ENCODE measurements at regions not wholly inside any gene's neighbourhood (a gene's known extent, or its start where the extent isn't known, plus 50 kb on each side); places are given as distances from the start of the nearest gene placed in this dataset.
A peak's percentile ranks its signal among the peaks of the same experiment; 100 is the strongest.
"Not testable (repeated sequence)": the region's sequence is repeated elsewhere in the genome, so short reads cannot be mapped to it uniquely, and the experiment has no call there.

DNA sequence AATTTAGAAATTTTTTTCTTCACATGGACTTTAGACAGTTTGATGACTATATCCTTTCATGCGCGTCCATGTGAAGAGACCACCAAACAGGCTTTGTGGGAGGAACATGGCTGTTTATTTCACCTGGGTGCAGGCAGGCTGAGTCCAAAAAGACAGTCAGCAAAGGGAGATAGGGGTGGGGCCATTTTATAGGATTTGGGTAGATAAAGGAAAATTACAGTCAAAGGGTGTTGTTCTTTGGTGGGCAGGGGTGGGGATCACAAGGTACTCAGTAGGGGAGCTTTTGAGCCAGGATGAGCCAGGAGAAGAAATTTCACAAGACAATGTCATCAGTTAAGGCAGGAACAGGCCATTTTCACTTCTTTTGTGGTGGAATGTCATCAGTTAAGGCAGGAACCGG, 781.5 kb upstream of the SGO1 start:
- ATAC-seq; DNase-seq; intact Hi-C loops (cut with DNase I): not testable (repeated sequence)

DNA sequence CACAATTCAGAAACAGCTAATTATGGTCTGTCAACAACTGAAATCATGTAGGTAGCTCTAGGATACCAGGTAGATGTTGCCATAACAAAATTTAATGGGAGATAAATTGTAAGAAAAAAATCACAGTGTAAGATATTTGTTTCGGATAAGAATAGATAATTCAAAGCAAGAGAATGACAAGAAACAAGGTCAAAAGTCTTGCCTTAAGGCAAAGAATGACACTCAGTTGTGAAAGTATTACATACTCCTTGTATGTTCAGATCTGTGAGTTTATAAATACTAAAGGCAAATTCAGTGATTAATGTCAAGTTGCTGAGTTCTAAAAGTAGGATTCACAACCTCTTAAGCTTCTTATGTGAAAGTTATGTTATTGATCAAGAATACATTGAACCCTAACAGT, 772.2 kb upstream of the SGO1 start:
- intact Hi-C loops (cut with DNase I), result no loop called here
- no peak for DNase-seq
- no peak for ATAC-seq

DNA sequence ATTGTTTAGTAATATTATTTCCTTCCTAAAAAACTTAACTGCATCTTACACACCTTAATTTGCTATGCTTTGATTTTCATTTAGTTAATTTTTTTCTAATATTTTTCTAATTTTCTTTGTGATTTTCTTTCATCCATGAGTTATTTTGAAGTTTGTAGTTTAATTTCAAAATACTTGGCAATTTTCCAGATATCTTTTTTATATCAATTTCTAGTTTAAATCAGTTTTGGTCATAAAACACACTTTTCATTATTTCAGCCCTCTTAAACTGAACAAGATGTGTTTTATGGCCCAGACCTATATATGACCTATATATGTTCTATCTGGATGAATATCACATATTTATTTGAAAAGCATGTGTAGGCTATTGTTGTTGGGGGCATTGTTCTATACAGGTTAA, 759.9 kb upstream of the SGO1 start:
- no peak for ATAC-seq
- DNase-seq, result no peak
- intact Hi-C loops (cut with DNase I), result no loop called here

DNA sequence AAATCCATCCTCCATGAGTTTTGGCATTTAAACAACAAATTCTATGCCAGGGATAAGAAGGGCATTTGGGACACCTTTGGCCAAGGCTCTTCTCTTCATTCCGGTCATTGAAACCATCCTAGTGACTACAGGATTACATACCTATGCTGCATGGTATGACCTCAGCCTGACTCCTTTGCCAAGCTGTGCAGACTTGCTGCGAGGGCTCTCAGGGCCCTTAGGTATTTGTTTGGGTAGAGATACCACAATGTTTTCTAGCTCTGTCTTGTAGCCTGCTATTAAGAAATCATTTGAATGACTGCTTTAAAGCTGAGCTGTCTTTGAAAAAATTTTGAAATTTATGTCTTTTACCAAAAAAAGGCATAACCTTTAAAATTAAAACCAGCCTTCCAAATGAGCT, 749.8 kb upstream of the SGO1 start:
- ATAC-seq (no peak), DNase-seq (no peak)
- intact Hi-C loops (cut with DNase I), result no loop called here

DNA sequence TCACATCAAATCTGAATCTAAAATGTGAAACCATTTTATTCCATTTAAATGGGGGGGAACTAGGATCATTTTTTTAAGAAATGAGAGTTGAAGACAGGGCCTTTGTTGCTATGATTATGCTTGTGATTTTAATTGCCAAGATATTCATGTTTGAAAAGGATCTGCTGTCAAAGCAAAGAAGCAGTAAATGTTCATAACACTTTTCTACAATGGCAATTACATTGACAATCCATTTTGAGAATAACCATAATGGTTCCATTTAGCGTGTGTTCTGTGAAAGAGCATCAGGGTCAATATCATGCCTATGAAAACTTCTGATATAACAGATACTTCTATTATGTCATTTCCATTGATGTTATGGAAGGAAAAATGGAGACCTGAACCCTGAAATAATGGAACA, 745.8 kb upstream of the SGO1 start:
- intact Hi-C loops (cut with DNase I), result no loop called here
- no peak for ATAC-seq
- no peak for DNase-seq

DNA sequence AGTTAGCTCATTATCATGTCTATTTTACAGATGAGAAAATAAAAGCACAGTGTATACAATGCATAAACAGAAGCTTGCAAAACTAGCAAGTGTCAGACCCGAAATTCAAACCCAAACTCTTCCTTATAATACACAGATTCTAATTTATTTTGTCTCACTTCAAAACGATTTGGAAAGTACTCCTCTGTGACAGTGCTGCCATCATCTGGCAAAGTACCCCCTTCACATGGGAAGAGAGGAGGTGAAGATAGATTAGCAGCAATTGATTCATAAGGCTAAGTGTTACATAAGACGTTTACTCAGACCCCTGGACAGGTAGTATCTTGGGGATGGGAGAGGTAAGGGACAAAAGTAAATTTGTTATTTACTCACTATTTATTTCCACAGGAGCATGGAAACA, 744.0 kb upstream of the SGO1 start:
- intact Hi-C loops (cut with DNase I), result no loop called here

DNA sequence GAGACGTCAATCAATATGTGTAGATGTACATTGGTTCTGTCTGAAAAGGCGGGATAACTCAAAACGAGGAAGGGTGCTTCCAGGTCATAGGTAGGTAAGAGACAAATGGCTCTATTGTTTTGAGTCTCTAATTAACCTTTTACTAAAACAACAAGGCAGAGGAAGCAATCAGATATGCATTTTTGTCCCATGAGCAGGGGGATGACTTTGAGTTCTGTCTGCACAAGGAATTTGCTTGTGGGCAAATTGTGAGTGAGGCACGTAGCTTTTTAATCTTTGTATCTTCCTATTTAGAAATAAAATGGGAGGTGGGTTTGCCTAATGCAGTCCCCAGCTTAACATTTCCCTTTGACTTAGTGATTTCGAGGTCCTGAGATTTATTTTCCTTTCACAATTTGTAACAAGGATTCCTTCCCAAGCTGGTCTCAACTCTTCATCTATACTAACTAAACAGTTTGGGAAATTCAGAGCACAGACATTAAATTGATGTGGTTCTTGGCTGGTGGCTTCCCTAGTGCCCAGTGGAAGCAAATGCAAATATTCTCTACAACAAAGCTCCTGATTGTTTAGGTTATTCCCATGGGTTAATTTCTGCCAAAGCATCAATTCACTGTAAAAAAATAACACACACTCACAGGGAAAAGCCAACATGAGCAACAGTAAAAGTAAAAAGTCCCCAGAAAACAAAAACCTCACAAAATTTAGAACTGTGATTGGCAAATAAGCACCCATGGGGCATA, 738.8 kb upstream of the SGO1 start:
- no peak for ATAC-seq
- intact Hi-C loops (cut with DNase I), result no loop called here
- DNase-seq, result no peak

More for the DNA sequence above, 744.0 kb upstream of the SGO1 start:
- no peak for ATAC-seq
- no peak for DNase-seq

DNA sequence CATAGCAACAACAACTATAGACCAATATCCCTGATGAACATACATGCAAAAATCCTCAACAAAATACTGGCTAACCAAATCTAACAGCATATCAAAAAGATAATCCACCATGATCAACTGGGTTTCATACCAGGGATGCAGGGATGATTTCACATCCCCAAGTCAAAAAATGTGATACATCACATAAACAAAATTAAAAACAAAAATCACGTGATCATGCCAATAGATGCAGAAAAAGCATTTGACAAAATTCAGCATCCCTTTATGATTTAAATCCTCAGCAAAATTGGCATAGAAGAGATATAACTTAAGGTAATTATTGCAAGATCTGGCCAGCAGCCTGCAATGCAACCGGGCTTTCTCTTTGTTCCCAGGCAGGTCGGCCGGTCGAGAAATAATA, 735.1 kb upstream of the SGO1 start:
- DNase-seq; ATAC-seq; intact Hi-C loops (cut with DNase I): not testable (repeated sequence)

DNA sequence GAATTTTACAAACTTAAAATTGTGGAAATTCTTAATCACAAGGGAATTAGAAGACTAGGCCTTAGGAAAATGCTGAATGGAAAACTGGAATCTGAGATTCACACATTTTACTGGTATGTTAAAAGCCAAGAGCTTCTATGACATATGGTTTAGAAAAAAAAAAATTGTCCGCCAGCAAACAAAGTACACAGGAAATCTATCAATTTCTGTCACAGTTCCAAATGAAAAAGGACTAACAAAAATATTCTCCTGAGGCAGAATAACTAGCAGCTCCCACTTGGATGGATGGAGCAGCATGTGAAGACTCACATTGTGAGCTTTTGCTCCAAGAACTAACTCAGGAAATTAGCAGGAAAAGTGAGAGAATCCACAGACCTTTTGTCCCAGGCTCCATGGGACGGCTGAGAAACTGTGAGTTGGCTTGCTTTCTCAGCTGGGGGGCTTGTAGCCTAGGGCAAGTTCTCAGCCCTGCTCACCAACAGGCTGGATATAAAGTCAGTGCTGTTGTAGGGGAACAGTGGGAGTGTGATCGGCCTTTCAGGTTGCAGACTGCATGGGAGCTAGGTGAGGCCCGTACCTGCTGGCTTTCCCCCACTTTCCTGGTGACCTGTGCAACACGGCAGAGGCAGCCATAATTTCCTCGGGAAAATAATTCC, 731.1 kb upstream of the SGO1 start:
- intact Hi-C loops (cut with DNase I), result no loop called here
- no peak for ATAC-seq
- no peak for DNase-seq

DNA sequence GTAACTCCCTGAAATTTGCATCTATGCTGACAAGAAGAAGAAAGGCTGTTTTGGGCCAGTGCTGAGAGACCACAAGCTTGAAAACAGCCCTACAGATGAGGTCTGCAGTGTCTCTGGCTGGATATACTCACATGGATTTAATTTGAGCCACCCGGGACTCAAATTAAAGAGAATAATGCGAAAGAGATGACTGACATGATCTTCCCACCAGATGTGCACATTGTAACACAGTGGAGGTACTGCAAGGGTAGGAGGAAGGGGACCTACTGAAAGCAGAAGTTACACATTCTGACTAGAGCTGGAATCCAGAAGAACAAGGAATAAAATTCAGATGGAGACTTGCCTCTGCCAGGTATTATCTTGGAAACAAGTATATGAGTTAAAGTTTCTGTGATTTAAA, 728.3 kb upstream of the SGO1 start:
- intact Hi-C loops (cut with DNase I), result no loop called here
- DNase-seq (no peak), ATAC-seq (no peak)

DNA sequence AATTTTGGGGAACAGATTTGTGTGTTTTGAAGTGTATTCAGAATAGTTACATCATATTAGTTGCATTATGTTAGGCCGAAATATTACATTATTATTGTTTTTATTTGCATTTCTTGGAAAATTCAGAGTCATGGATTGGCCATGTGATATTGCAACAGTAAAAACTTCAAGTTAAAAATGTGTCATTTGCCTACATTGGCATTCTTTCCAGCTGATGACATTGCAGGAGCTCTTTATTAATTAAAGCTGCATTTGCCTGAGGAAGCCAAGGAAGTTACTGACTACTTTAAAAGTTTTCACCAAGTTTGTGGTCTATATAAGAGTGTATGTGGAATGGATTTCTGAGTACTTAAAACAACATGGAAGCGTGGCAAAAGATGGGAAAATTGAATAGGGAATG, 726.4 kb upstream of the SGO1 start:
- DNase-seq (no peak), ATAC-seq (no peak)
- intact Hi-C loops (cut with DNase I), result no loop called here

DNA sequence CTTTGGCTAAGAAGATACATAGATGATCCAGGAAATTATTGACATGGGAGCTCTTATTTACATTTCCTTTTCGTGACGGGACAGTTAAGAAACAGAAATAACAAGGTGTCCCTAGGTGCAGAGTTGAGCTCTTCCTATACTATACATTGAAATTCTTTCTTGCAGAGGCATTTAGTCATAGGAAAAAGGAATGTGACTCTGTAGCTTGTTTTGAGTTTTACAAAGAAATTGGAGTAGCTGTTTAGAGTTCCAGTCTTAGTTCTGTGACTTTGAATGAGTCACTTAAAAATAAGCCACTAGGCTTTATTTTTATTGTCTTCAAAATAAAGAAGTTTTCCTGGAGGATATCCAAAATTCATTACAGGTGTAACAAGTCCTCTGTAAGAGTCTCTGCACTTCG, 723.5 kb upstream of the SGO1 start:
- intact Hi-C loops (cut with DNase I), result no loop called here
- ATAC-seq (no peak), DNase-seq (no peak)

DNA sequence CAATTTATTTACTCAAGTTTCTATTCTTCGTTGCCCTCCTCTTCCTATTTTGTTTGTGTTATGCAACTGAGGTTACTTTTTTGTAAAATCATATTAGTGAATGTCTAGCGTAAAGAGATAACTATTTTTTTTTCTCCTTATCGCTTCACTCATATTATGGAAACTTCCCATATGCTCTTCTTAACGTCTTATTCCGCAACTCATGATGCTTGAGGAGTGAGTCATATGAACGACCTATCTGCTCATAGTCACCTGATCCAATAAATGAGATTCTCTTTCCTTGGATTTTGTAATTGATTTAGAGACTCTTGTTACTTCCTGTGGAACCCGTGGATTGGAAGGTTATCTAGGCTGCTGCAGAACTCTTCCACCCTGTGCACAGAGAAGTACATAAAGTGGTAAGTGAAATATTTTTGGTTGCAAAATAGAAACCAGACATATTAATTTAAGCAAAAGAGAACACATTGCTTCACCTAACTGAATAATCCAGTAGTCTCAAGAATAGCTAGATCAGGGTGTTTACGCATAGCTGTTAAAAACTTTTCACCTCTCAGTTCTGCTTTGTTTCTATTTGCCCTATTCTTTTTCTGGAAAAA, 719.3 kb upstream of the SGO1 start:
- ATAC-seq (peak in 1 of 2 donors; percentile 67), DNase-seq (no peak)
- intact Hi-C loops (cut with DNase I), result no loop called here

DNA sequence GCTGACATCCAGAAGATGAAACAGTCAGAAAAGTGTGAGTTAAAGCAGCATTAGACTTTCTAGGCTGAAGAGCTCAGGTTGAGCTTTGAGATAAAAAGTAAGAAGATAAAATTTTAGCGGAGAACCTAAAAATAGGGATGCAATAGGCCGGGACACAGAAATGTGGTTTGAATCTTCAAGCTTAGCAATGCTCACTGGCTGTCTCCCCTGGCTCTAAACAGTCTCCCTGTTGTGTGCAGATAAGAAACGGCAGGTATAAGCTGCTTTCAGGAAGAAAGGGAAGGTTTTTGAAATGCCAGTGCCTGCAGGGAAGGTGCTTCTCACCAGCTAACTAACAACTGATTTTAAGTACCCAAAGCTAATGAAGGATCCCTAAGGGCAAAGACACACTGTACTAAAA, 718.7 kb upstream of the SGO1 start:
- intact Hi-C loops (cut with DNase I), result no loop called here
- ATAC-seq (no peak), DNase-seq (no peak)

DNA sequence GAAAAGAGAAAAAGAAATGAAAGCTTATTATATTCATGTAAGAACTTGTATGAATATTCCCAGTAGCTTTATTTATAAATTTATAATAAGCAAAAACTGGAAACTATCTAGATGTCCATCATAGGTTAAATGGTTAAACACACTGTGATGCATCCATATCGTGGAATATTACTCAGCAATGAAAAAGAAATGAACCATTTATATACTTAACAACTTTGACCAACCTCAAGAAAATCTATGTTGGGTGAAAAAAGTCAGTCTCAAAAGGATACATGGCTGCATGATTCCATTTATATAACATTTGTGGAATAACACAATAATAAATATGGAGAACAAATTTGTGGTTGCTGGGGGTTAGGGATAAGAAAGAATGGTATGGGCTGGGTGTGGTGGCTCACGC, 713.0 kb upstream of the SGO1 start:
- ATAC-seq (no peak), DNase-seq (no peak)
- intact Hi-C loops (cut with DNase I), result no loop called here

DNA sequence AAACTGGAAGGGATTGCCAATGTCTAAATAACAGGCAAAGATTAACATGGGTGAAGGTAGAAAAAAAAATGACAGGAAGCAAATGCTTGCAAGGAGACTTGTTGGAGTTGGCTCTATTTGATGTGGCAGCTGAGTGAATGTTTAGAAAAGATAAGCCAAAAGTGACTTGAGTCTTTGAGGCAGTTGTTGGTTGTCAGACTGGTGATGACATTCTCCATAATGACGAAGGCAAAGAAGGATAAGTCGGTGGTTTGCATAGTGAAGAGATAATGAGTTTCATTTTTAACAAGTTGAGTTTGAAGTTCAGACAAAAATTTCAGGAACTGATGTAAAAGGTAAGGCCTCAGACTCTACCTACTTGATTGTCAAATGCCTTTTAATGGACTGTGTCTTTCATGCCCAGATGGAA, 704.1 kb upstream of the SGO1 start:
- intact Hi-C loops (cut with DNase I), result no loop called here
- ATAC-seq, result no peak

DNA sequence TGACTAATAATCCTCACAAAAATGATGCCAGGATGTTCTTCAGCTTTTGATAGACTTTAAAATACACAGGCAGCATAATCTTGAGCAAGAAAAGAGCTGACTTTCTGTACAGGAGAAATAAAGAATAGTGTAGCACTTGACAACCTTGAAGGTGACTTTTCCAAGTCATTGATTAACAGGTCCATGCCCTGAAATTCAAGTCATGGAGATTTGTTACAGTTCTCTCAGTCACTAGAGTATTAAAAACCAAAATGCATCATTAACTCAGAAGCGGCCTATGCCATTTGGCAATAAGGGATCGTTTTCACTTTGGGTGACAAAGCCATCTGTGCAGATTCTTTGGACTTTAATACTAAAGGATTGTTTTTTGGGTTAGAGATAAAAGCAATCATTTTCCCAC, 692.7 kb upstream of the SGO1 start:
- intact Hi-C loops (cut with DNase I), result no loop called here
- DNase-seq (no peak), ATAC-seq (no peak)

More for the DNA sequence above, 704.1 kb upstream of the SGO1 start:
- DNase-seq, result no peak

DNA sequence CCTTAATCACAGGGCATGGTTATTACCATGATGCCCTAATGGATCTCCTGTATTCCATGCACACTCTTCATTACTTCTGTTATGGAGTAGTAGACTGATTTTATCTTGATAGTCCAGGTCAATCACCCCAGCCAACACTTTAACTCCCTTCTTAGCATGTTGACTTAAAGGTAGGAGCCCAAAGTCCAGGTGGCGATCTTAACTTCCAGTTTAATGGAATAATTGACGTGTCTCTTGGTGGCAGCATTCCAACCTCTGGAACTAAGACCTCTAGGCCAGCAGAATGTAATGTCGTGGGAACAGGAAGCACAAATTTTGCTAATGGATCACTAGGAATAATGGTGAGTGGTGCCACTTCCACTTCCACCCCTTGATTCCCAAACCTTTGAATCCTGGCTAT, 687.2 kb upstream of the SGO1 start:
- no peak for DNase-seq
- no peak for ATAC-seq
- intact Hi-C loops (cut with DNase I), result no loop called here

DNA sequence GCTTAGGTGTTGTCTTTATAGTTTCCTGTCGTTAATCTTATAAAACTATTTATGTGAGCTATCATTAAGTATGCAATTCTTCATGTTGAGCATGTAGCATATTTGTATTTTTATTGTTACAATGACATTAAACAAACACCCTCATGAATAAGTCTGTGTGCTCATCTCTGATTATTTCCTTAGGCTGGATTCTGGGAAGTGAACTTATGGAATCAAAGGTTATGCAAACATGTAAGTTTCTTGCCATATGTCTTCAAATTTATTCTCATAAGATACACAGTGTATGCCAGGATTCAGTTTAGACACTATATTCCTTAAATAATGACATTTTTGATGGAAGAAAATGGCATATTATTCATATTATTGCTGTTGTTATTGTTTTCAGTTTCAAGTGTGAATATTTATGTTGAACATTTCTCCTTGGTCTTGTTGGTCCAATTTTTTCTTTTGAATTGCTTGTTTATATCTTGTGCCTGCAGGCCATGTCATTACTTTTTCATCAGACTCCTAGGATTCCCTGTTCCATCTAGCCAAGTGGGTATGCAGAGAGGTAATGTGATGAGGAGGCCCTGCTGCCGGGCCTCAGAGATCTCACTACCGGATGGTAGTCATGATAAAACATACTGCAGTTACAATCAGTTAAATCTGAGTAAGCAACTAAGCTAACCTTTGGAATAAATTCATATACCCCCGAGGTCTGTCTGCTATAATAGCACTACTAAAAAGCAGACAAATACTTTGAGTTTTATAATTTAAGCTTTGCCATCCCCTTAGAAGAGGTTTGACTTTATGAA, 684.3 kb upstream of the SGO1 start:
- intact Hi-C loops (cut with DNase I), result no loop called here
- DNase-seq (no peak), ATAC-seq (no peak)

DNA sequence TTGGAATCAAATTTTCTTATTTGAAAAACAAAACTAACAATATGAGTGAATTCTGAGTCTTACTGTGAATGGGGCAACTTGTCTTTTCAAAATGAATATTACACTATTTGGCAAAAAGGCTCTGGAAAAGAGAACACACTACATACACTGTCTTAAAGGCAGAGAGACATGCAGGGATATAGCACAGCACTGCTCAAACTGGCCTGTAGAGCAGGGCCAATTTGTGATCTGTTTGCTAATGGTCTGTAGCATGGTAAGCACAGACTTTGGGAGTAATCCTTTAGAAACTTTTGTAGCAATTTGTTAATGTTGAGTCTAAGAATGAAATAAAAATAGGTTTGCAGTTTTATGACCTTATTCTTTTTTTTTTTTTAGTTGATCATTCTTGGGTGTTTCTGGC, 679.8 kb upstream of the SGO1 start:
- no peak for ATAC-seq

More for the DNA sequence above, 679.8 kb upstream of the SGO1 start:
- no peak for DNase-seq
- intact Hi-C loops (cut with DNase I), result no loop called here
